CD4-positive, alpha-beta T cell (primary cell): ENCODE measurements at regions not wholly inside any gene's neighbourhood (a gene's known extent, or its start where the extent isn't known, plus 50 kb on each side); places are given as distances from the start of the nearest gene placed in this dataset.

Source experiments
- ATAC-seq: fragments of 200-7000 bp; cut with Tn5 transposase; one replicate; pipeline ENCODE4 v1.10.0; 2022; ENCODE audit warnings: mild to moderate bottlenecking; ENCODE audit not compliant: poor library complexity
- CTCF ChIA-PET: fragments of 350-600 bp; sonication (Branson Sonifier 250); formaldehyde crosslinking; loops from one replicate; lab custom pipeline; 2021; ENCODE audit warnings: antibody characterized with exemption, inconsistent platforms; lab: Charles Lee
- POLR2A ChIA-PET: fragments of 350-600 bp; sonication (Branson Sonifier 250); formaldehyde crosslinking; loops from one replicate; lab custom pipeline; 2021; ENCODE audit warnings: antibody characterized with exemption, inconsistent platforms; lab: Charles Lee
- DNase-seq, 14 experiments: peaks; one replicate each; pipeline ENCODE4 v3.0.0-alpha.2; 2013 to 2020; ENCODE audit warnings: mixed read lengths in 2 of 14
- H3K27ac ChIP-seq, 2 donors: one replicate each; pipeline versions ENCODE4 v1.5.1 to v1.7.0; 2013; ENCODE audit warnings: low read length in 2 of 2, low read depth in 1 of 2, mild to moderate bottlenecking in 1 of 2
- H3K27me3 ChIP-seq, 2 experiments: 1 replicate in 1 of 2; 2 replicates in 1 of 2; pipeline versions ENCODE4 v1.6.1 to v1.7.0; 2013; ENCODE audit warnings: low read length in 2 of 2, control low read depth in 1 of 2, mild to moderate bottlenecking in 1 of 2, moderate library complexity in 1 of 2; ENCODE audit not compliant: insufficient read depth in 2 of 2, control insufficient read depth in 1 of 2
- H3K36me3 ChIP-seq: one replicate; pipeline ENCODE4 v1.6.1; 2013; ENCODE audit warnings: low read length, control low read depth; ENCODE audit not compliant: insufficient read depth
- H3K4me1 ChIP-seq: one replicate; pipeline ENCODE4 v1.6.1; 2013; ENCODE audit warnings: low read length, control low read depth; ENCODE audit not compliant: insufficient read depth
- H3K4me3 ChIP-seq: one replicate; pipeline ENCODE4 v1.5.1; 2013; ENCODE audit warnings: mild to moderate bottlenecking, low read length, moderate library complexity
- H3K9me3 ChIP-seq, 2 experiments: 1 replicate in 1 of 2; 2 replicates in 1 of 2; pipeline versions ENCODE4 v1.6.1 to v1.7.0; 2013; ENCODE audit warnings: low read length in 2 of 2, mild to moderate bottlenecking in 2 of 2, control low read depth in 1 of 2, moderate library complexity in 1 of 2; ENCODE audit not compliant: control insufficient read depth in 1 of 2, insufficient read depth in 1 of 2
- H3K27ac Mint-ChIP-seq: one replicate; pipeline ENCODE4 v1.8.0; 2020; ENCODE audit warnings: mixed read lengths
- H3K27me3 Mint-ChIP-seq: one replicate; pipeline ENCODE4 v1.8.0; 2021; ENCODE audit warnings: mixed read lengths
- H3K36me3 Mint-ChIP-seq: one replicate; pipeline ENCODE4 v1.8.0; 2021; ENCODE audit warnings: low read depth, mixed read lengths
- H3K4me1 Mint-ChIP-seq: one replicate; pipeline ENCODE4 v1.8.0; 2021; ENCODE audit warnings: low read depth, mixed read lengths
- H3K4me3 Mint-ChIP-seq: one replicate; pipeline ENCODE4 v1.8.0; 2020; ENCODE audit warnings: mild to moderate bottlenecking, mixed read lengths
- H3K9me3 Mint-ChIP-seq: one replicate; pipeline ENCODE4 v1.8.0; 2020; ENCODE audit warnings: mixed read lengths
- CTCF ChIP-seq: fragments of 200-600 bp; IDR thresholded peaks from one replicate; pipeline ENCODE4 v1.8.0; 2022; ENCODE audit warnings: antibody characterized with exemption, mild to moderate bottlenecking
- intact Hi-C, 2 experiments: fragments of 100-400 bp; cut with DNase I in 1 of 2; cut with micrococcal nuclease in 1 of 2; formaldehyde crosslinking; loops; one replicate each; pipeline versions ENCODE4 v1.15.1 to v1.9.0; 2023 to 2025; cut with DNase I, micrococcal nuclease

GRCh38 chr1:47574451-47575165 lies 136.8 kb downstream of the FOXD2 start:
- no peak for TF ChIP-seq CTCF
- Histone ChIP-seq H3K9me3 (peaks cover 0 to 8% of the 10 kb centered on the region in 2 experiments), H3K4me3 (no peak overlapping the region), H3K27me3 (peaks cover 7 to 18% of the 10 kb centered on the region in 2 experiments), H3K36me3 (no peaks in the 10 kb centered on the region), H3K27ac (no peak overlapping the region), H3K4me1 (no peaks in the 10 kb centered on the region)
- no peak for DNase-seq
- Mint-ChIP-seq H3K4me1 (no peaks in the 10 kb centered on the region), H3K27me3 (peaks cover 60% of the 10 kb centered on the region), H3K27ac (no peak overlapping the region), H3K4me3 (no peak overlapping the region), H3K36me3 (no peaks in the 10 kb centered on the region), H3K9me3 (no peaks in the 10 kb centered on the region)
- ChIA-PET CTCF (no interaction called here), POLR2A (no interaction called here)
- no peak for ATAC-seq
- intact Hi-C loops: no loop called here

DNA sequence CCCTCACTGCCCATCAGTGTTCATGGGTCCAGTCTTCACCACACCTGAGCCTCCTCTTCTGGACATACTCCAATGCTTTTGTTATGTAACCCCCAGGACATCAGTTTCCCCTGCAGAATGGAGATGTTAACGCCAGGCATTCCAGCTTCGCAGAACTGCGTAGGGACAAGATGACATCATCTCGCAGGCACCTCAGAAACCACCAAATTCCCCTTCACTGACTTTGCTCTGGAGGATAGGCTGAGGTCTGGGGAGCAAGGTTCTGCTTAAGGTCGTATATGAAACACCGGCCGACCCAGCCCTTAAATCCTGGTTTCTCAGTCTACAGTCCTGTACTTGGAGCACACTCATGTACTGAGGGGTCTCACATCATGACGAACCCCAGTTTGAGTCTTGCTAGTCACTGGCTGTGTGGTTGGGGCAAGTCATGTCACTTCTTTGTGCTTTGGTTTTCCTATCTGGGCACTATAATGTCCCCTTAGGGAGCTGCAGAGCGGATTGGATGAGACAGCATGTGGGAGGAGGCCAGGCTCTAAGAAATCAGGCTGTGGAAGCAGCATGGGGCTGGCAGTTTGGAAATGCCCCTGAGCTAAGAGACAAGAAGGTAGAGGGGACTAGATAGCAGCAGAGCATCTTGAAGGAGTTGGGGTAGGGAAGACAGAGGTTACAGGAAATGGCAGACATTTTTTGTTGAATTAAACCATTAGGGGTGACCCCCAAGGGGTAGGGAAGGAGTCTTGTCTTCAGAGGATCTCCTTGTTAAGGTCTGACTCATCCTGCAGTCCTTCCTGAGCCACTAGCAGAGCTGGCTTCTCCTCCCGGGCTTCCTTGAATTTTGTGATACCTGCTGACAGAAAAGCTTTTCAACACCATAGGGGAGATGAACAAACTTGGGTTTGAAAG lies 138.3 kb downstream of the FOXD2 start:
- no peaks in the 10 kb centered on the region for H3K36me3 Mint-ChIP-seq
- ChIA-PET CTCF (no interaction called here), POLR2A (no interaction called here)
- ATAC-seq (no peak), DNase-seq (no peak)
- Histone ChIP-seq H3K27me3 (peaks cover 7 to 19% of the 10 kb centered on the region in 2 experiments), H3K27ac (no peak overlapping the region), H3K4me3 (no peak overlapping the region), H3K36me3 (no peaks in the 10 kb centered on the region), H3K9me3 (peaks cover 0 to 8% of the 10 kb centered on the region in 2 experiments), H3K4me1 (no peaks in the 10 kb centered on the region)
- TF ChIP-seq CTCF: no peak
- no peak overlapping the region for H3K4me3 Mint-ChIP-seq
- intact Hi-C loops: no loop called here
- H3K27me3 Mint-ChIP-seq: peaks cover 57% of the 10 kb centered on the region
- H3K4me1 Mint-ChIP-seq: no peaks in the 10 kb centered on the region
- no peak overlapping the region for H3K27ac Mint-ChIP-seq
- H3K9me3 Mint-ChIP-seq: no peaks in the 10 kb centered on the region

GRCh38 chr1:47576758-47577115 lies 138.9 kb downstream of the FOXD2 start:
- H3K9me3 ChIP-seq: peaks cover 0 to 8% of the 10 kb centered on the region in 2 experiments
- H3K36me3 Mint-ChIP-seq: no peaks in the 10 kb centered on the region
- peaks cover 57% of the 10 kb centered on the region for H3K27me3 Mint-ChIP-seq
- ChIA-PET POLR2A (no interaction called here), CTCF (no interaction called here)
- H3K36me3 ChIP-seq: no peaks in the 10 kb centered on the region
- no peak for TF ChIP-seq CTCF
- intact Hi-C loops: no loop called here
- DNase-seq (no peak), ATAC-seq (no peak)
- no peak overlapping the region for H3K4me3 Mint-ChIP-seq
- no peak overlapping the region for H3K4me3 ChIP-seq
- peaks cover 7 to 19% of the 10 kb centered on the region in 2 experiments for H3K27me3 ChIP-seq
- H3K4me1 Mint-ChIP-seq: no peaks in the 10 kb centered on the region
- no peaks in the 10 kb centered on the region for H3K9me3 Mint-ChIP-seq
- H3K4me1 ChIP-seq: no peaks in the 10 kb centered on the region
- H3K27ac Mint-ChIP-seq: no peak overlapping the region
- no peak overlapping the region for H3K27ac ChIP-seq
